GM12865 (cell line): ENCODE measurements at regions not wholly inside any gene's neighbourhood (a gene's known extent, or its start where the extent isn't known, plus 50 kb on each side); places are given as distances from the start of the nearest gene placed in this dataset.

Source experiments
- DNase-seq: peaks from one replicate; pipeline ENCODE4 v3.0.0; 2010; ENCODE audit warnings: low read depth
- H3K4me3 ChIP-seq: 2 replicates; pipeline ENCODE4 v1.5.1; 2011; ENCODE audit warnings: mild to moderate bottlenecking, low read depth, low read length, control low read depth
- TF ChIP-seq, protein P1 (sequence below): IDR thresholded peaks from 2 replicates; pipeline ENCODE4 v1.5.1; 2011; ENCODE audit warnings: low read length, control low read depth, low read depth, inconsistent platforms; ENCODE audit not compliant: insufficient read depth; ENCODE audit errors: missing control alignments

DNA sequence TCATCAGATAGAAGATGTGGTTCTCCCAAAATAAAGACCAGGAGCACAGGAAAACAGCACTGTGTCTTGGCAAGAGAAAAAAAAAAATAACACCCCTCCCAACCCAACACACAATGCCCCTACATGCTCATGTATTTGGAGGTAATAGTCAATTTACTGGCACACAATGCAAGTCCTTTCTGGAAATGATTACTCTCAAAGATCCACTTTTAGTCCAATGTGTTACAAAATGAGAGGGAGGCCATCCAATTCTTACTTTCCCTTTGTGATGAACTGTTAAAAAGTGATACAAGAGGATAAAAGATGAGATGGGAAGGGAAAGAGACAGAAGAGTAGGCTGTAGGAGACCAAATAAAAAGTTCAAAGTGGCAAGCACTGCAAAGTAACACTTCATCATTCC, 180.3 kb upstream of the DKK2 start:
- no peak overlapping the region for H3K4me3 ChIP-seq
- DNase-seq, result no peak
- TF ChIP-seq, protein P1, sequence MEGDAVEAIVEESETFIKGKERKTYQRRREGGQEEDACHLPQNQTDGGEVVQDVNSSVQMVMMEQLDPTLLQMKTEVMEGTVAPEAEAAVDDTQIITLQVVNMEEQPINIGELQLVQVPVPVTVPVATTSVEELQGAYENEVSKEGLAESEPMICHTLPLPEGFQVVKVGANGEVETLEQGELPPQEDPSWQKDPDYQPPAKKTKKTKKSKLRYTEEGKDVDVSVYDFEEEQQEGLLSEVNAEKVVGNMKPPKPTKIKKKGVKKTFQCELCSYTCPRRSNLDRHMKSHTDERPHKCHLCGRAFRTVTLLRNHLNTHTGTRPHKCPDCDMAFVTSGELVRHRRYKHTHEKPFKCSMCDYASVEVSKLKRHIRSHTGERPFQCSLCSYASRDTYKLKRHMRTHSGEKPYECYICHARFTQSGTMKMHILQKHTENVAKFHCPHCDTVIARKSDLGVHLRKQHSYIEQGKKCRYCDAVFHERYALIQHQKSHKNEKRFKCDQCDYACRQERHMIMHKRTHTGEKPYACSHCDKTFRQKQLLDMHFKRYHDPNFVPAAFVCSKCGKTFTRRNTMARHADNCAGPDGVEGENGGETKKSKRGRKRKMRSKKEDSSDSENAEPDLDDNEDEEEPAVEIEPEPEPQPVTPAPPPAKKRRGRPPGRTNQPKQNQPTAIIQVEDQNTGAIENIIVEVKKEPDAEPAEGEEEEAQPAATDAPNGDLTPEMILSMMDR, result no peak

DNA sequence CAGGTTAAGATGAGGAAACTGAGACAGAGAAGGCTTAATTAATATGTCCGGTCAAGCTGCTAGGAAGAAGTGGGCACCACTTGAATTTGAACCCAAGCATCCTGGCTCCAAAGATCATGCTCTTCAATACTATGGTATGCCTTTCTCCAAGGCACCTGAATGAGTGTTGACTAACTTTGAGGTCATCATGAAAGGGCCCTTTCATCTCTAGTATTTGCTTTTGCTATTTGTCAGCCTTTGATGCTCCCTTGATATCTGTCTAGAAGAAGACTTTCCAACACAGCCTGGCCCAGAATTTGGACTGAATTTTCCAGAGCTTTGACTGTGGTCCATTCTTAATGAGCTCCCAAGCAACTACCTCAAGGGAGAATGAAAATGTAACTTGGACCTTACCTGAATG, 179.1 kb upstream of the DKK2 start:
- H3K4me3 ChIP-seq, result no peak overlapping the region
- TF ChIP-seq, protein P1, result no peak
- DNase-seq, result no peak

DNA sequence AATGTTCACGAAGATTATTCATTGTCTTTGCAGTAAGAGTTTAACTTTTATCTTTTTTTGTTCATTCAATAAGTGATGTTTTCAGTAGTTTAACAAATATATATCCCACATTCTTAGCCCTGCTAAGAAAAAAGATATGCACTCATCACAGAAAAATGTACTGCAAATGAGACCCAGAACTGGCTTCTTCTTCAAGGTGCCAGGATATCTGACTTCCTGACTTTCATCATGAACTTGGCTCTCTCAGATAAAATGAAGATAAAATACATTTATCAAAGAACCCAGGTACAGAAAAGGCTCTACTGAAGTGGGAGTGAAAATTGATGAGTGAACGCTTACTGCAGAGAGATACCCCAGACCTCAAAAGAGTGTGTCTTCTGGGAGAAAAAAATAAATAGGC, 177.8 kb upstream of the DKK2 start:
- H3K4me3 ChIP-seq, result no peak overlapping the region
- no peak for DNase-seq
- TF ChIP-seq, protein P1, result no peak

DNA sequence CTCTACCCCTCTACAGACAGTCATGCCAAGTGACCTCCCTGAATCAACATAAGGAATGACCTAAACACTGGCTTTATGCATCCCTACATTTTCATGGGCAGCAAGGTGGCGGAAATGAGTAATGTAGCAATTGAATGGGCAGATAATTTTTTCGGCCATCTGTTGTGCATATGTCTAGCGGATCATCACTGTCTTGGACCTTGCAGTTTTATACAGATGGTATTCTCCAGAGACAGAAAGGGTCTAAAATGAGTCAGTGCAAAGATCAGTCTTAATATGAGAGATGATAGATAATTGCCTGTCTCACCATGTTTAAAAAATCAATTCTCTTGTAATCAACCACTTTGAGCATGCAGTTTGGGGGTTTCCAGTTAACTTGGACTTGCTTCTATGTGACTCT, 177.3 kb upstream of the DKK2 start:
- no peak for DNase-seq
- TF ChIP-seq, protein P1, result no peak
- H3K4me3 ChIP-seq, result no peak overlapping the region

DNA sequence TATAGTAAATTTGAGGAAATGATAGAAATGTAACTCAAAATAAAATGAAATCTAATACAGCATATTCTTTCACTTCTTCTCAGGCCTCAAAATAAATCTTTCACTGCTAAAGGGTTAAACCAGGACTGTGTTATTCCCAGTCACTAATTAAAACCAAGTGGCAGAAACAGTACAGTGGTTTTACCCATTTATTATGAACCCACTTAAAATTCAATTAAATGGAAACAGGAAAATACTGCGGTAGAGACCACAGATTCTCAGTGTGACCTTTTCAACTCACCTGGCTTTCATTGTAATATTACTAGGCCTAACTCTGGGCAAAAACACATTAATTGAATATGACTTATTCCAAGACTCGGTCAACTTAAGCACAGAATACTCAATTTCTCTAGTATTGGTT, 176.5 kb upstream of the DKK2 start:
- TF ChIP-seq, protein P1, result no peak
- H3K4me3 ChIP-seq, result no peak overlapping the region
- no peak for DNase-seq

DNA sequence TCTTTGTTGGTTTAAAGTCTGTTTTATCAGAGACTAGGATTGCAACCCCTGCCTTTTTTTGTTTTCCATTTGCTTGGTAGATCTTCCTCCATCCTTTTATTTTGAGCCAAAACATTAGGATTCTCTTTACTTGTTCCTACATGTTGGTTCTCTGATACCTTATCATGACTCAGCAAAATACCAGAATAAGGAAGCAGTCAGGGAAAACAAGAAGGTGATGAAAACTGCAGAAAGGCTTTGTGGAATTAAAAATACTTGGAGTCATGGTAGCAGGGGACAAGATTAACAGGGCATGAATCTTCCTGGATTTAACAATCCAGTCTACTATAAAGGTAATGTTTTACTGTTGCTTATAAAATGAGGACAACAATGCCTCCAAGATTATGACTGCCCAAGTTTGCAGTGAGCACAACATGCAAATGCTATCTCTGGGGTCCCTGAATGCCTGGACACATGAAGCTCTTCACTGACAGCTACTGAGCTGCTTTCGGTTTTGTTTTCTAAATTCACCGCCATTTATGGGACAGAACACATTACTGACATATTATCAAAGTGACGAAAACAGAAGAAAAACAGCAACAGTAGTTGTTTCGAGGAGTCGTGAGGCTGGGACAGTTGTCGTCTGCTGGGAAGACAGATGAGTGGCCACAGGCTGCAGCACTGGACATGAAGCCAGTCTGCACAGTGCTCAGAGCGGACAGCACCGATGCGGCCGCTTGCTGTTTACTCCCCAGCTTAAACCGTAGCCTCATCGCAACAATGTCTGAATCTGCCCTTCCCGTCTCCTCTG, 174.5 kb upstream of the DKK2 start:
- TF ChIP-seq, protein P1, result no peak
- H3K4me3 ChIP-seq, result no peak overlapping the region
- no peak for DNase-seq

DNA sequence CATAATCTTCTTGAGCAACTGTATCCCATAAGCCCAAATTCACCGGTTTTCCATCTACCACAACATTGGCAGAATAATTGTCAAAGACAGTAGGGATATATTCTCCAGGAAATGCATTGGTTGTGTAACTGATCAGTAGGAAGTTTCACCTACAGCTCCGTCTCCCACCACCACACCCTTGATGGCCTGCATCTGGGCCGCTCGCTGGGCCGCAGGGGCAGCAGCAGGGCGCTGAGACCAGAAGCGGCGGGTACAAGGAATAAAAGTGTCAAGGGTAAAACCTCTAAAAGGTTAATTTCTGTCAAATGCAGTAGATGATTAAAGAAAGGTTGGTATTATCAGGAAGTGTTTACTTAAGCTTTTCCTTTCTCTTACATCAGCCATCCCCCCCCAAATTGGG, 167.6 kb upstream of the DKK2 start:
- TF ChIP-seq, protein P1, result no peak
- no peak for DNase-seq
- H3K4me3 ChIP-seq, result no peak overlapping the region
